LNCaP clone FGC (cell line): ENCODE measurements at regions not wholly inside any gene's neighbourhood (a gene's known extent, or its start where the extent isn't known, plus 50 kb on each side); places are given as distances from the start of the nearest gene placed in this dataset.

Source experiments
- DNase-seq: peaks from one replicate; pipeline ENCODE4 v3.0.0-alpha.2; 2011; ENCODE audit warnings: low read depth
- H3K4me3 ChIP-seq: 2 replicates; pipeline ENCODE4 v1.5.1; 2011; ENCODE audit warnings: mild to moderate bottlenecking, low read depth, low read length, control low read depth
- TF ChIP-seq, protein P1 (sequence below): IDR thresholded peaks from 2 replicates; pipeline ENCODE4 v1.5.1; 2012; ENCODE audit warnings: mild to moderate bottlenecking; ENCODE audit not compliant: control insufficient read depth, insufficient read depth; ENCODE audit errors: extremely low read depth

DNA sequence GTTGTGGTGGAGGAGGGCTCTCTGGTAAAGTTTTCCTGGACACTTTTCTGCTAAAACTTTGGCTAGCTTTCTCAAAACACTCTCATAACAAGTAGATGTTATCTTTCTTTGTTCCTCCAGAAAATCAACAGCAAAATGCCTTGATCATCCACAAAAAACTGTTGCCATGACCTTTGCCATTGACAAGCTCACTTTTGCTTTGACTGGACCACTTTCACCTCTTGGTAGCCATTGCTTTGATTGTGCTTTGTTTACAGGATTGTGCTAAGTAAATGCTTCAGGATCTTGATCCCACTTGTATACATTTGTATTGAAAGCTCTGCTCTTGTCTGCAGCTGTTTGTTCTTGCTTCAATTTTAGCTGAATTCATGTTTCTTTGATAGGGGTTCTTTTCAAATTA is 143.9 kb upstream of the NR3C1 start:
- no peak for DNase-seq
- TF ChIP-seq, protein P1, sequence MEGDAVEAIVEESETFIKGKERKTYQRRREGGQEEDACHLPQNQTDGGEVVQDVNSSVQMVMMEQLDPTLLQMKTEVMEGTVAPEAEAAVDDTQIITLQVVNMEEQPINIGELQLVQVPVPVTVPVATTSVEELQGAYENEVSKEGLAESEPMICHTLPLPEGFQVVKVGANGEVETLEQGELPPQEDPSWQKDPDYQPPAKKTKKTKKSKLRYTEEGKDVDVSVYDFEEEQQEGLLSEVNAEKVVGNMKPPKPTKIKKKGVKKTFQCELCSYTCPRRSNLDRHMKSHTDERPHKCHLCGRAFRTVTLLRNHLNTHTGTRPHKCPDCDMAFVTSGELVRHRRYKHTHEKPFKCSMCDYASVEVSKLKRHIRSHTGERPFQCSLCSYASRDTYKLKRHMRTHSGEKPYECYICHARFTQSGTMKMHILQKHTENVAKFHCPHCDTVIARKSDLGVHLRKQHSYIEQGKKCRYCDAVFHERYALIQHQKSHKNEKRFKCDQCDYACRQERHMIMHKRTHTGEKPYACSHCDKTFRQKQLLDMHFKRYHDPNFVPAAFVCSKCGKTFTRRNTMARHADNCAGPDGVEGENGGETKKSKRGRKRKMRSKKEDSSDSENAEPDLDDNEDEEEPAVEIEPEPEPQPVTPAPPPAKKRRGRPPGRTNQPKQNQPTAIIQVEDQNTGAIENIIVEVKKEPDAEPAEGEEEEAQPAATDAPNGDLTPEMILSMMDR = no peak
- H3K4me3 ChIP-seq = no peak overlapping the region

DNA sequence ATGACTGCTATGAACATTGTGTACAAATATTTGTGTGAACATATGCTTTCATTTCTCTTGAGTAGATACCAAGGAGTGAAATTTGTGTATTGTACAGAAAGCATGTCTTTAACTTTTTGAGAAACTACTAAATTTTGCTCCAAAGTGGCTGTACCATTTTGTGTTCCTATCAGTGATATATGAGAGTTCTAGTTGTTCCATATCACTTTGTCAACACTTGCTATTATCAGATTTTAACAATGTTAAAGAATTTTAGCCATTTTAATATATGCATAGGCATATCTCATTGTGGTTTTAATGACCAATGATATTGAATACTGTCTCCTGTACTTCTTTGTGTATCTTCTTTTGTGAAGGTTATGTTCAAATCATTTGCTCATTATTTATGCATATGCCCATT is 142.9 kb upstream of the NR3C1 start:
- H3K4me3 ChIP-seq = no peak overlapping the region
- TF ChIP-seq, protein P1 = no peak
- no peak for DNase-seq

DNA sequence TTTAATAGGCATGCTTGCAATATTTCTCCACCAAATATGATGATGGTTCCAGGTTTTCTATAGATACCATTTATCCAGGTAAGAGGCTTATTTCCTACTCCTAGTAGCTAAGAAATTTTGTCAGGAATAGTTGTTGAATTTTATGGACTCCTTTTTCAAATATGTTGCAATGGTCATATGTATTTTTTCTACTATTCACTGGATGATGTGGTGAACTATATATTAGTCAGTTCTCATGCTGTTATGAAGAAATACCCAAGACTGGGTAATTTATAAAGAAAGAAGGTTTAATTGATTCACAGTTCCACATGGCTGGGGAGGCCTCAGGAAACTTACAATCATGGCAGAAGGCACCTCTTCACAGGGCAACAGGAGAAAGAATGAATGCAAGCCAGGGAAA is 141.1 kb upstream of the NR3C1 start:
- no peak for DNase-seq
- TF ChIP-seq, protein P1 = no peak
- H3K4me3 ChIP-seq = no peak overlapping the region

DNA sequence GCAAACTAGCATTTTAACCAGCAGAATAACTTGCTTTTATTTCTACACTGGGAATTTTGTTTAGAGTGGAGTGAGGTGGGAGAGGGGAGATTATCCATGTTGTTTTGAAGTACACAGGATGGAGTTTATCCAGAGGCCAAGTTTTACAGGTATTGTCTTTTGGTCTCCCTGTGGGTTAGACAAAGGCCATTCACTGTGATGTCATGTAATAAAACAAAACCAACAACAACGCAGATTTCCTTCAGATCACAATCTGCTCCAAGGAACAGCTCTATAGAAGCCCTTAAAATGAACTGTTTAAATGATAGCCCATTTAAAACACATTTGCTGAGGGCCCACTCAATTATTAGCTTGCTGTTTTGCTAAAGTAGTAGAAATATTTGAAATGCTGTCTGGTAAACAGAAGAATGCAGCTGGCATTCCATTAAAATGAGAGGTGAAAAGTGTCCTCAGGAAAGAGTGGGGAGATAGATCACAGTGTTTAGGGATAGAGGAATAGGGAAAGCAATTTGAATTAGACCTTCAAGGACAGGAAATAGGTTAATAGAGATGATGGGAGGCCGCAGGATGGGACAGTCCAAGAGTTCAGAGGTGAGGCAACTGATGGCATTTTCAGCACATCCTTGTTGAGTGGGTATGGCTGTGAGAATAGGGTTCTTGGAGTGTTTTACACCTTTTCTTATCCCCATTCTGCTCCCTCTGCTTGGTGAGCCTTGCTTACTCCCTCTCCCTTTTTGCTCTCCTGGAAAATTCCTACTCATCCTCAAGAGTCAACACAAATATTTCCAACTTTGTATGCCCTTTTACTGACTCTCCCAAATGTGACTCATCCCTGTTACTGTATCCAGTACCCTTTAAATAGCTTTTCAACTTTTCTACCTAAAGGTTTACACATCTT is 140.1 kb upstream of the NR3C1 start:
- DNase-seq = no peak
- TF ChIP-seq, protein P1 = no peak
- no peak overlapping the region for H3K4me3 ChIP-seq

DNA sequence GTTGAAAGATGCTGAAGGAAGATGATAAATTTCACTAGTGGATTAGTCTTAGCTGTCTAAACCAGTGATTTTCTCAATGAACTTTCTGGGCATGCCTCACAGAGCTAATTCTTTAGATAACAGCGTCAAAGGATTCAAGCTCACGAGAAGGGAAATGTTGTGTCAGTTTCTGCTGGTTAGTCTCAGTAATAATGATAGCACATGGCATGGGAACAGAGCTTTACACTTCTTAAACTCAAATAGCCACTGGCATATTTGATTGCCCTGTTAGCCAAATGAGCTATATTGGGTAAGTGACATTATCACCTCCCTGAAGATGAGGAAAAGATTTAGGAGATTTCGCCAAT is 139.3 kb upstream of the NR3C1 start:
- no peak overlapping the region for H3K4me3 ChIP-seq
- no peak for DNase-seq
- TF ChIP-seq, protein P1 = no peak

DNA sequence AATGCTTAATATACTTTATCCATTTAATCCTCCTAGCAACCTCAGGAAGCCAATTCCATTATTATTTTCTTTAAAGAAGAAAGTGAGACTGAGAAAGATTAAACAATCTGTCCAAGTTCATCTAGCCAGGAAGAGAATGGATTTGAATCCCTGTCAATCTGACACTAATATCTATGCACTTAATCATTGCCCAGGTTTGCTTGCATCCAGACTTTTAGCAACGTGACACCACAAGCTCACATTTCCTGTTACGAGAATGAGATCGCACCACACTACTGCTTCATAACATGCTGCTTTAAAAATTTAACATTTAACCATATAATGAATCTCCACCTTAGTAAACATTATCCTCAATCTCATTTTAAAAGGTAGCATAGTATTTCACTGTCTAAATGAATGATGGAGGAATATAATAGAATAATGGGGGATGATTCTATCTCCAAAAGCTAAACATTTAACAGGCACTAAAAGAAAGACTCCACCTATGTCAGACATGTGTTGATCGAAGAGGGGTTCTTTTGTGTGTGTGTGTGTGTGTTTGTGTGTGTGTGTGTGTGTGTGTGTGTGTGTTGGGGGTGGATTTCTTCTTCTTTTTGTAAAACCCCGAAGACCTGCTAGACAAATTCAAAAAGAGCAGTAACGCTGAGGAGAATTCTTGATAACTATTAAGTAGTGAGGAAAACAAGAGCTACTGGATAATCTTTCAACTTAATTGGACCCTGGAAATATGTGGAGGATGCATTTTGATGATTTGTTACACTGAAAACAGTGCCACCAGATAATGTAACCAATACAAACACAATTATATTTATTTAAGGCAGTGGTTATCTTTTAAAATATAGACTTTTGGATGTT is 138.7 kb upstream of the NR3C1 start:
- H3K4me3 ChIP-seq = no peak overlapping the region
- TF ChIP-seq, protein P1 = no peak
- no peak for DNase-seq
